Suprapubic skin (tissue), 4 donors: ENCODE measurements at regions not wholly inside any gene's neighbourhood (a gene's known extent, or its start where the extent isn't known, plus 50 kb on each side); places are given as distances from the start of the nearest gene placed in this dataset.

ENCODE experiments used
- DNase-seq, 2 donors: peaks; one replicate each; pipeline ENCODE4 v3.0.0-alpha.2; 2019; ENCODE audit warnings: low spot score in 2 of 2
- H3K27ac ChIP-seq: fragments of 200-600 bp; sonication (generic); one replicate; pipeline ENCODE4 v1.5.1; 2019
- H3K27me3 ChIP-seq: fragments of 200-600 bp; sonication (generic); one replicate; pipeline ENCODE4 v1.5.1; 2019
- H3K36me3 ChIP-seq: fragments of 200-600 bp; sonication (generic); one replicate; pipeline ENCODE4 v1.5.1; 2019
- H3K4me1 ChIP-seq: fragments of 200-600 bp; sonication (generic); one replicate; pipeline ENCODE4 v1.5.1; 2019
- H3K4me3 ChIP-seq: fragments of 200-600 bp; sonication (generic); one replicate; pipeline ENCODE4 v1.5.1; 2019; ENCODE audit warnings: mild to moderate bottlenecking
- H3K9me3 ChIP-seq: fragments of 200-600 bp; sonication (generic); one replicate; pipeline ENCODE4 v1.5.1; 2019
- CTCF ChIP-seq, 2 donors: fragments of 200-600 bp in 1 of 2; fragments of 450-650 bp in 1 of 2; sonication (generic) in 1 of 2; IDR thresholded peaks; one replicate each; pipeline ENCODE4 v1.5.1; 2016 to 2019; ENCODE audit warnings: antibody characterized with exemption in 2 of 2, mild to moderate bottlenecking in 1 of 2, moderate library complexity in 1 of 2
- EP300 ChIP-seq: sonication (generic); formaldehyde crosslinking; IDR thresholded peaks from one replicate; pipeline ENCODE4 v1.6.1; 2017; ENCODE audit warnings: antibody characterized with exemption
- POLR2A ChIP-seq, 2 donors: fragments of 450-650 bp; IDR thresholded peaks; one replicate each; pipeline ENCODE4 v1.6.1; 2017; ENCODE audit warnings: antibody characterized with exemption in 2 of 2, mild to moderate bottlenecking in 2 of 2, moderate library complexity in 2 of 2
- POLR2AphosphoS5 ChIP-seq, 3 donors: sonication (generic); formaldehyde crosslinking; IDR thresholded peaks; one replicate each; pipeline ENCODE4 v1.6.1; 2017; ENCODE audit warnings: antibody characterized with exemption in 3 of 3
- WGBS: methylation state at CpG from one replicate; pipeline ENCODE4 v1.1.5; 2018; 5-methylcytosine and 5-hydroxymethylcytosine counted together

GRCh38 chr12:92513231-92513730 lies 189.5 kb upstream of the PLEKHG7 start:
- no peak for DNase-seq
- Histone ChIP-seq H3K27me3 (no peaks in the 10 kb centered on the region), H3K36me3 (no peaks in the 10 kb centered on the region), H3K27ac (no peak overlapping the region), H3K9me3 (no peaks in the 10 kb centered on the region), H3K4me1 (peaks cover 6% of the 10 kb centered on the region), H3K4me3 (no peak overlapping the region)
- WGBS = 92% methylated on average over 2 of the region's 2 CpGs
- TF ChIP-seq CTCF (IDR thresholded peaks at IDR 0.05) = no peak

- DNase-seq = no peak
- H3K4me3 ChIP-seq = no peak overlapping the region
- TF ChIP-seq CTCF (IDR thresholded peaks at IDR 0.05) = no peak
- no peak for TF ChIP-seq POLR2AphosphoS5 (IDR thresholded peaks at IDR 0.05)
- no peak for TF ChIP-seq EP300
- TF ChIP-seq POLR2A (IDR thresholded peaks at IDR 0.05) = no peak
- H3K27ac ChIP-seq = no peak overlapping the region
- H3K27me3 ChIP-seq = no peaks in the 10 kb centered on the region
- H3K9me3 ChIP-seq = no peaks in the 10 kb centered on the region
- no peaks in the 10 kb centered on the region for H3K36me3 ChIP-seq
- peaks cover 11% of the 10 kb centered on the region for H3K4me1 ChIP-seq
- WGBS = 70% methylated on average over 5 of the region's 5 CpGs
Observed at GRCh38 chr12:92511786-92512185, 191.0 kb upstream of the PLEKHG7 start.

GRCh38 chr12:92509156-92509738 lies 193.5 kb upstream of the PLEKHG7 start:
- TF ChIP-seq POLR2A (IDR thresholded peaks at IDR 0.05) = no peak
- peaks cover 26% of the 10 kb centered on the region for H3K4me1 ChIP-seq
- no peaks in the 10 kb centered on the region for H3K36me3 ChIP-seq
- no peaks in the 10 kb centered on the region for H3K27me3 ChIP-seq
- no peaks in the 10 kb centered on the region for H3K9me3 ChIP-seq
- no peak for DNase-seq
- H3K4me3 ChIP-seq = no peak overlapping the region
- WGBS = 34% methylated on average over 2 of the region's 2 CpGs
- no peak overlapping the region for H3K27ac ChIP-seq

GRCh38 chr12:92506891-92507290 lies 195.9 kb upstream of the PLEKHG7 start:
- H3K36me3 ChIP-seq = no peaks in the 10 kb centered on the region
- no peak for DNase-seq
- H3K27me3 ChIP-seq = no peaks in the 10 kb centered on the region
- H3K4me3 ChIP-seq = no peak overlapping the region
- H3K27ac ChIP-seq = no peak overlapping the region
- TF ChIP-seq POLR2AphosphoS5 (IDR thresholded peaks at IDR 0.05) (no peak), EP300 (no peak), CTCF (IDR thresholded peaks at IDR 0.05) (no peak)
- WGBS = 38% methylated on average over 3 of the region's 3 CpGs
- H3K9me3 ChIP-seq = no peaks in the 10 kb centered on the region
- H3K4me1 ChIP-seq = peaks cover 34% of the 10 kb centered on the region

- Histone ChIP-seq H3K4me3 (no peak overlapping the region), H3K27ac (no peak overlapping the region), H3K9me3 (no peaks in the 10 kb centered on the region), H3K27me3 (no peaks in the 10 kb centered on the region), H3K36me3 (no peaks in the 10 kb centered on the region), H3K4me1 (peaks cover 34% of the 10 kb centered on the region)
- WGBS = 25% methylated on average over 2 of the region's 2 CpGs
- TF ChIP-seq CTCF (IDR thresholded peaks at IDR 0.05) = no peak
- TF ChIP-seq EP300 = no peak
- TF ChIP-seq POLR2AphosphoS5 (IDR thresholded peaks at IDR 0.05) = no peak
- no peak for TF ChIP-seq POLR2A (IDR thresholded peaks at IDR 0.05)
- DNase-seq = no peak
Observed at GRCh38 chr12:92506460-92506859, 196.3 kb upstream of the PLEKHG7 start.
